ENCODE measurements at regions not wholly inside any gene's neighbourhood (a gene's known extent, or its start where the extent isn't known, plus 50 kb on each side); places are given as distances from the start of the nearest gene placed in this dataset.

DNA sequence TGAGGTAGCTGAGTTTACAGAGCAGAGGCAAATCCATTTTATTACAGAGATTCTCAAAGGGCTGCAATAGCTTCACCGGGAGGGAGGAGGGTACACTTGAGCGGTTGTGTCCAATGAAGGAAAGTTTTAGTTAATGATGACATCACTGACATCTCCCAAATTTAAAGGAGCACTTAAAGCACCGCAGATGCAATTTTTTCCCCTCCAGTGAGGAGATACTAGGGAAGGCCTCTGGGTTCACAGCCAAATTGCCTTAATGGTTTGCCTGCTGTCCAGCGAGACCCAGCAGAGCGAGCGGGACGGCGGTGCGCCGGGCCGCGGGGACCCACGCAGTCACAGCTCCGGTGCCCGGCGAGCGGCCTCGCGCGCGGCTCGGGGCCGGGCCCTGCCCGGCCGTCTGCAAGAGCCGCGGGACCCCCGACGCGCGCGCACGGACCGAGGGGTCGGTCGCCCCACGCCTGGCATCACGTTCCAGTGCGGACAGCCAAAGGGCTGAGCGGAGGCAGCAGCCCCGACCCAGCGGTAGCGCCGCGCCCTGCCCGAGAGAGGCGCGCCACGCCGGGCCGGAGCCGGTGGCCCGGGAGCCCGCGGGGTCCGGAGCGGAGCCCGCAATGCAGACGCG, 160.5 kb upstream of the CHRNA7 start:
- CTCF ChIA-PET = no interaction called here
- H3K4me2 ChIP-seq (replicated peaks; ENCODE audit: low read depth, low read length, poor library complexity, severe bottlenecking) = peak overlapping the region; percentile 88
- peaks cover 13% of the 10 kb centered on the region for H3K4me1 Mint-ChIP-seq
- TF ChIP-seq CTCF (IDR thresholded peaks at IDR 0.05) = no peak
- no peak for TF ChIP-seq EZH2 (IDR thresholded peaks at IDR 0.05; ENCODE audit: borderline replicate concordance, insufficient read depth, low read depth, low read length, poor library complexity, severe bottlenecking)
- no peaks in the 10 kb centered on the region for H3K9me3 Mint-ChIP-seq (ENCODE audit: insufficient read depth)
- H3K79me2 ChIP-seq (ENCODE audit: control insufficient read depth, insufficient read depth, low read length) = no peaks in the 10 kb centered on the region
- H3K9me3 ChIP-seq (ENCODE audit: control extremely low read depth in 1 of 3, control insufficient read depth in 2 of 3, insufficient read depth in 1 of 3, low read length in 2 of 3) = peaks cover 0 to 15% (median 7%) of the 10 kb centered on the region in 3 donors
- POLR2A ChIA-PET = no interaction called here
- H4K20me1 ChIP-seq (ENCODE audit: control insufficient read depth, insufficient read depth, low read length, poor library complexity, severe bottlenecking) = no peaks in the 10 kb centered on the region
- peaks cover 19% of the 10 kb centered on the region for H3K27me3 Mint-ChIP-seq
- H3K27ac Mint-ChIP-seq = peak overlapping the region; percentile 1
- peak overlapping the region; percentile 33 for H3K9ac ChIP-seq (ENCODE audit: low read length)
- H3K27me3 ChIP-seq (replicated peaks in 1 of 4; ENCODE audit: control extremely low read depth in 1 of 4, control insufficient read depth in 3 of 4, insufficient read depth in 4 of 4, low read length in 3 of 4) = peaks cover 0 to 17% (median 13%) of the 10 kb centered on the region in 4 experiments
- H3K4me1 ChIP-seq (ENCODE audit: control insufficient read depth in 2 of 2, insufficient read depth in 2 of 2, low read length in 2 of 2) = peaks cover 9 to 11% of the 10 kb centered on the region in 2 donors
- no peak overlapping the region for H3K27ac ChIP-seq (ENCODE audit: low read length in 2 of 2)
- H3K36me3 ChIP-seq (replicated peaks in 1 of 2; ENCODE audit: control extremely low read depth in 1 of 2, control insufficient read depth in 1 of 2, extremely low read depth in 1 of 2, insufficient read depth in 2 of 2, low read length in 1 of 2) = no peaks in the 10 kb centered on the region
- 6% methylated on average over 57 of the region's 60 CpGs for WGBS (ENCODE audit: insufficient coverage)
- H2AFZ ChIP-seq (ENCODE audit: insufficient read depth, low read depth, low read length, poor library complexity, severe bottlenecking) = peak overlapping the region; percentile 41
- no peak for ATAC-seq (ENCODE audit: low read depth)
- H3K4me3 Mint-ChIP-seq = peak overlapping the region; percentile 76
- no peak for DNase-seq
- H3K4me3 ChIP-seq (ENCODE audit: control extremely low read depth in 1 of 5, extremely low read depth in 1 of 5, insufficient read depth in 1 of 5, low read depth in 2 of 5, low read length in 4 of 5) = peak overlapping the region in 3 of 5 experiments; percentile 11 to 67 (median 33)
- intact Hi-C loops (cut with micrococcal nuclease) = no loop called here

DNA sequence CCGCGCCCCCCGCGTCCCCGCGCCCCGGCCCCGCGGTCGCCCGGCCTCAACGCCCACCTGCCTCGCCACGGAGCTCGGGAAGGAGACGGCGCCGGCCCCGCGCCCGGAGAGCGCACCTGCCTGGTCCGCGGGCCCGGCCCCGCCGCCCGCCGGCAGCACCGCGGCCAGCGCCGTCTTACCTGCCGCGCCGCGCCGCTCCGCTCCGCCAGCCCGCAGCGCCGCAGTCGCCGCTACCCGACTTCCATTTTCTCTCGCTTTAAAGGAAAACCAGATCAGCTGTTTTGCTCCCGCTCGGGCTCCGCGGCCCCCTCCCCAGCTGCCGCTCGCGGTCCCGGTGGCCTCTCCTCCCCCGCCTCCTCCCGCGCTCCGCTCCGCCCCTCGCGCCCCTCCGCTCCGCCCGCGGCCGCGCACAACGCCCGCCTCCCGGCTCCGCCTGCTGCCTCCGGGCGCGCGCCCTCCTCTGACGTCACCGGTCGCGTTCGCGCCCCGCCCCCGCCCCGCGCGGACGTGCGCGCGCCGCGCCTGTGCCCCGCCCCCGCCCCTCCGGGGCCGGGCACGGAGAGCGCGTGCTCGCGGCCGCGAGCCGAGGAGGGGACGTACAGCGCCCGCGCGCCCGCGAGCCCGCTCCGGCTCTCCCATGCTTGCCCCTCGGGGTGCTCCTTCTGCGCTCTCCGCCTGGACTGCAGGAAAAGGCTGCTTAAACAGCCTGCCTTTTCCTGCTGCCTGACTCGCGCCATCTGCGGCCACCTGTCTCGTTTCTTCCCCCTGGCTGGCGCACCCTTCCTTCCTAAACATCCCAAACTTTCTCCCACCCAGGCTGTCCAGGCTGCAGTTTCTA, 159.8 kb upstream of the CHRNA7 start, which contains the start of gene OTUD7A:
Gene OTUD7A (minus strand): TSS at position 346 of the 838 bp plus-strand sequence.
- Mint-ChIP-seq H3K4me1 (peaks cover 13% of the 10 kb centered on the region), H3K27ac (peak within 1 kb of the TSS; percentile 69), H3K9me3 (ENCODE audit: insufficient read depth) (no peaks in the 10 kb centered on the region), H3K27me3 (peaks cover 19% of the 10 kb centered on the region), H3K4me3 (peak within 1 kb of the TSS; percentile 86)
- peak within 1 kb of the TSS; percentile 66 for H3K9ac ChIP-seq (ENCODE audit: low read length)
- no peaks in the 10 kb centered on the region for H3K79me2 ChIP-seq (ENCODE audit: control insufficient read depth, insufficient read depth, low read length)
- H3K4me2 ChIP-seq (replicated peaks; ENCODE audit: low read depth, low read length, poor library complexity, severe bottlenecking) = peak within 1 kb of the TSS; percentile 88
- intact Hi-C loops (cut with micrococcal nuclease) = no loop called here
- peak; percentile 90 for DNase-seq
- POLR2A ChIA-PET = no interaction called here
- peaks cover 9 to 11% of the 10 kb centered on the region in 2 donors for H3K4me1 ChIP-seq (ENCODE audit: control insufficient read depth in 2 of 2, insufficient read depth in 2 of 2, low read length in 2 of 2)
- H2AFZ ChIP-seq (ENCODE audit: insufficient read depth, low read depth, low read length, poor library complexity, severe bottlenecking) = peak within 1 kb of the TSS; percentile 90
- peak within 1 kb of the TSS; percentile 21 to 68 (median 57) for H3K4me3 ChIP-seq (ENCODE audit: control extremely low read depth in 1 of 5, extremely low read depth in 1 of 5, insufficient read depth in 1 of 5, low read depth in 2 of 5, low read length in 4 of 5)
- peak within 1 kb of the TSS in 1 of 2 donors; percentile 56 for H3K27ac ChIP-seq (ENCODE audit: low read length in 2 of 2)
- peaks cover 0 to 17% (median 13%) of the 10 kb centered on the region in 4 experiments for H3K27me3 ChIP-seq (replicated peaks in 1 of 4; ENCODE audit: control extremely low read depth in 1 of 4, control insufficient read depth in 3 of 4, insufficient read depth in 4 of 4, low read length in 3 of 4)
- CTCF ChIA-PET = no interaction called here
- WGBS (ENCODE audit: insufficient coverage) = under 1% methylated on average over 122 of the region's 122 CpGs
- TF ChIP-seq CTCF (IDR thresholded peaks at IDR 0.05) = no peak
- TF ChIP-seq EZH2 (IDR thresholded peaks at IDR 0.05; ENCODE audit: borderline replicate concordance, insufficient read depth, low read depth, low read length, poor library complexity, severe bottlenecking) = no peak
- no peaks in the 10 kb centered on the region for H3K36me3 ChIP-seq (replicated peaks in 1 of 2; ENCODE audit: control extremely low read depth in 1 of 2, control insufficient read depth in 1 of 2, extremely low read depth in 1 of 2, insufficient read depth in 2 of 2, low read length in 1 of 2)
- ATAC-seq (ENCODE audit: low read depth) = peak; percentile 90
- peaks cover 0 to 15% (median 5%) of the 10 kb centered on the region in 3 donors for H3K9me3 ChIP-seq (ENCODE audit: control extremely low read depth in 1 of 3, control insufficient read depth in 2 of 3, insufficient read depth in 1 of 3, low read length in 2 of 3)
- no peaks in the 10 kb centered on the region for H4K20me1 ChIP-seq (ENCODE audit: control insufficient read depth, insufficient read depth, low read length, poor library complexity, severe bottlenecking)

Data from B cell (primary cell).